B cell (primary cell): ENCODE measurements at regions not wholly inside any gene's neighbourhood (a gene's known extent, or its start where the extent isn't known, plus 50 kb on each side); places are given as distances from the start of the nearest gene placed in this dataset.

Experiments used
- ATAC-seq: fragments of 200-7000 bp; cut with Tn5 transposase; one replicate; pipeline ENCODE4 v1.10.0; 2021; ENCODE audit warnings: low read depth, mild to moderate bottlenecking, moderate number of reproducible peaks, moderate library complexity
- CTCF ChIA-PET: fragments of 350-600 bp; sonication (Branson Sonifier 250); formaldehyde crosslinking; loops from one replicate; lab custom pipeline; 2021; ENCODE audit warnings: antibody characterized with exemption, inconsistent platforms; lab: Charles Lee
- POLR2A ChIA-PET: fragments of 350-600 bp; sonication (Branson Sonifier 250); formaldehyde crosslinking; loops from one replicate; lab custom pipeline; 2021; ENCODE audit warnings: antibody characterized with exemption; lab: Charles Lee
- DNase-seq: peaks from one replicate; pipeline ENCODE4 v3.0.0; 2013
- H2AFZ ChIP-seq: 2 replicates; pipeline ENCODE4 v1.6.1; 2012; ENCODE audit warnings: mild to moderate bottlenecking, low read depth, low read length; ENCODE audit not compliant: insufficient read depth, poor library complexity, severe bottlenecking
- H3K27ac ChIP-seq, 2 donors: 1 replicate in 1 of 2; 2 replicates in 1 of 2; pipeline ENCODE4 v1.5.1; 2012 to 2013; ENCODE audit warnings: low read length in 2 of 2, mild to moderate bottlenecking in 2 of 2, moderate library complexity in 1 of 2
- H3K27me3 ChIP-seq, 4 experiments: fragments of 200-600 bp in 1 of 4; sonication (generic) in 1 of 4; replicated peaks in 1 of 4; 1 replicate in 2 of 4; 2 replicates in 2 of 4; pipeline versions ENCODE4 v1.6.1 to v1.7.0; 2013 to 2016; ENCODE audit warnings: low read length in 3 of 4, mild to moderate bottlenecking in 2 of 4, mixed read lengths in 1 of 4, moderate library complexity in 1 of 4; ENCODE audit not compliant: insufficient read depth in 4 of 4, control insufficient read depth in 3 of 4; ENCODE audit errors: control extremely low read depth in 1 of 4
- H3K36me3 ChIP-seq, 2 experiments: replicated peaks in 1 of 2; 1 replicate in 1 of 2; 2 replicates in 1 of 2; pipeline versions ENCODE4 v1.6.1 to v1.7.1; 2013; ENCODE audit warnings: low read length in 1 of 2; ENCODE audit not compliant: insufficient read depth in 2 of 2, control insufficient read depth in 1 of 2; ENCODE audit errors: control extremely low read depth in 1 of 2, extremely low read depth in 1 of 2
- H3K4me1 ChIP-seq, 2 donors: fragments of 200-600 bp in 1 of 2; sonication (generic) in 1 of 2; 1 replicate in 1 of 2; 2 replicates in 1 of 2; pipeline versions ENCODE4 v1.5.1 to v1.6.1; 2013 to 2017; ENCODE audit warnings: low read length in 2 of 2; ENCODE audit not compliant: control insufficient read depth in 2 of 2, insufficient read depth in 2 of 2
- H3K4me2 ChIP-seq: replicated peaks from 2 replicates; pipeline ENCODE3; 2012; ENCODE audit warnings: mild to moderate bottlenecking, low read depth, low read length; ENCODE audit not compliant: poor library complexity, severe bottlenecking
- H3K4me3 ChIP-seq, 5 experiments: fragments of 200-600 bp in 1 of 5; sonication (generic) in 1 of 5; 1 replicate in 3 of 5; 2 replicates in 2 of 5; pipeline versions ENCODE4 v1.5.1 to v1.7.0; 2011 to 2016; ENCODE audit warnings: low read length in 4 of 5, mild to moderate bottlenecking in 4 of 5, low read depth in 2 of 5, control low read depth in 1 of 5, moderate library complexity in 1 of 5; ENCODE audit not compliant: insufficient read depth in 1 of 5; ENCODE audit errors: control extremely low read depth in 1 of 5, extremely low read depth in 1 of 5
- H3K79me2 ChIP-seq: fragments of 200-600 bp; sonication (generic); one replicate; pipeline ENCODE4 v1.6.0; 2016; ENCODE audit warnings: low read length; ENCODE audit not compliant: control insufficient read depth, insufficient read depth
- H3K9ac ChIP-seq: fragments of 200-600 bp; sonication (generic); 2 replicates; pipeline ENCODE4 v1.6.1; 2017; ENCODE audit warnings: mild to moderate bottlenecking, low read length, moderate library complexity
- H3K9me3 ChIP-seq, 3 donors: one replicate each; pipeline versions ENCODE4 v1.6.1 to v1.7.1; 2013; ENCODE audit warnings: low read length in 2 of 3; ENCODE audit not compliant: control insufficient read depth in 2 of 3, insufficient read depth in 1 of 3; ENCODE audit errors: control extremely low read depth in 1 of 3
- H4K20me1 ChIP-seq: 2 replicates; pipeline ENCODE4 v1.6.0; 2012; ENCODE audit warnings: mild to moderate bottlenecking, low read length; ENCODE audit not compliant: insufficient read depth, control insufficient read depth, poor library complexity, severe bottlenecking
- H3K27ac Mint-ChIP-seq: one replicate; pipeline ENCODE4 v1.8.0; 2021; ENCODE audit warnings: mixed read lengths
- H3K27me3 Mint-ChIP-seq: one replicate; pipeline ENCODE4 v1.8.0; 2021; ENCODE audit warnings: mixed read lengths
- H3K4me1 Mint-ChIP-seq: one replicate; pipeline ENCODE4 v1.8.0; 2021; ENCODE audit warnings: mixed read lengths
- H3K4me3 Mint-ChIP-seq: one replicate; pipeline ENCODE4 v1.8.0; 2021; ENCODE audit warnings: mixed read lengths
- H3K9me3 Mint-ChIP-seq: one replicate; pipeline ENCODE4 v1.8.0; 2022; ENCODE audit warnings: mixed read lengths; ENCODE audit not compliant: insufficient read depth
- EZH2 ChIP-seq: IDR thresholded peaks from 2 replicates; pipeline ENCODE4 v1.6.1; 2012; ENCODE audit warnings: borderline replicate concordance, low read depth, mild to moderate bottlenecking, moderate library complexity, low read length; ENCODE audit not compliant: insufficient read depth, poor library complexity, severe bottlenecking
- WGBS: methylation state at CpG from one replicate; pipeline ENCODE4 v1.1.5; 2013; ENCODE audit warnings: missing lambda C conversion rate; ENCODE audit not compliant: insufficient coverage; 5-methylcytosine and 5-hydroxymethylcytosine counted together
- intact Hi-C: fragments of 100-400 bp; cut with micrococcal nuclease; formaldehyde crosslinking; loops from one replicate; pipeline ENCODE4 v1.10.0; 2022
- TF ChIP-seq, protein P1 (sequence below): fragments of 200-600 bp; IDR thresholded peaks from one replicate; pipeline ENCODE4 v1.8.0; 2022; ENCODE audit warnings: antibody characterized with exemption, mild to moderate bottlenecking

DNA sequence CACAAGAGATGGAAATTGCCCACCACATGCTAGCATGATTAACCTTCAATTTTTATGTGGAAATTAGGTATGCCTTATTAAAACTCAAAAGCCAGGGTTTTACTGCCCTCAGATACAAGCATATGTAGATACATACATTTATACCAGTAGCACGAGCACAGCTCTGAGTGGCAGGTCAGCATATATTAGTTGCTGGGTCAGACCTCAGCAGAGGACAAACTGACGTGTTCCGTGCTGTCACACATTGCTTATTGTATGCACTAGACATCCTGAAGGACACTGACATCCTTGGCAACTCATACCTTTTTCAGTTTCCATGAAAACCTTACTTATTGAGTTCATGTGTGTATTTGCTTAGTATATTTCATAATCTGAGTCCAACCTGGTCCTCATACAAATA is 307.7 kb downstream of the TLE1 start:
- no peaks in the 10 kb centered on the region for H4K20me1 ChIP-seq
- H3K27me3 ChIP-seq: no peaks in the 10 kb centered on the region
- no peak overlapping the region for H3K9ac ChIP-seq
- H3K9me3 ChIP-seq: no peaks in the 10 kb centered on the region
- H3K4me3 ChIP-seq: no peak overlapping the region
- H2AFZ ChIP-seq: no peak overlapping the region
- Mint-ChIP-seq H3K9me3 (no peaks in the 10 kb centered on the region), H3K4me1 (no peaks in the 10 kb centered on the region), H3K27me3 (peaks cover 7% of the 10 kb centered on the region), H3K4me3 (no peak overlapping the region), H3K27ac (no peak overlapping the region)
- no peaks in the 10 kb centered on the region for H3K36me3 ChIP-seq
- TF ChIP-seq EZH2: no peak
- 63% methylated on average over 1 of the region's 3 CpGs for WGBS
- ATAC-seq (no peak), DNase-seq (no peak)
- intact Hi-C loops: no loop called here
- no peaks in the 10 kb centered on the region for H3K4me1 ChIP-seq
- POLR2A ChIA-PET: no interaction called here
- CTCF ChIA-PET: no interaction called here
- no peak overlapping the region for H3K27ac ChIP-seq
- no peak overlapping the region for H3K4me2 ChIP-seq
- H3K79me2 ChIP-seq: no peaks in the 10 kb centered on the region

DNA sequence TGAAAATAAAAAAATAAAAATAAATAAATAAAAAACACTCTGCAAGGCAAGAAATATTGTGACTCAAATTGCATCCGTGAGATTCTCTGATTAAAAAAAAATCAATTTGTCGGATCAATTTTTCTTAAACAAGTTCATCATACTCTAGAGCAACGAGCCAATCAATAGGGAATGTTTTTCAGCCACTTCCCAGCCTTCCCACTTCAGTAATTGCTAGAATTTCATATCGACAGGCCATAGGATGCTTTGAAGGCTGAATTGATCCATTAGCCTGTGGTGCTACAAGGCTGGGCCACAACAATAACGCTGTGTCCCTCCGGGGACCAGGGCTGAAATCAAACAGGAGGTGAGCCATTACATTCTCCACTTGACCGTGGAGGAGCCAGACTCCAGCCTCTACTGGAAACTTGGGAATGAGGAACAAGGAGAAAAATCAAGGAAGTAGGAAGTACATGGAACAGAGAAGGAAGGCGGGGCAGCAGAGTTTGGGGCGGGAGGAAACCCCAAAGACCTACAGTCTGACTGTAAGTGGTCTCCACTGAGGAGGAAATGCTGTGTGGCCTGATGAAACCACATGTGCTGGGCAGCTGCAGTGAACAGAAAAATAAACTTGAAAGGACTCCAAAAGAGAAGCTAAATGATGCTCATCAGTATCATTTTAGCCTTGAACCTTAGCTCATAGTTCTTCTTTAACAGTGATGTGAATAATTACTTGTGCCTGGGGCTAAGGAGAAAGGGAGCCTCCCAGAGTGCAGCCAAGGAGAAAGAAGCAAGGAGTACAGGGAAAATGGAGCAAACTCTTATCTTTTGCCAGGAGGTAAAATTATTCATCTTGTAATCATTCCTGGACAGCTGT is 308.6 kb downstream of the TLE1 start:
- DNase-seq (no peak), ATAC-seq (no peak)
- no peak overlapping the region for H2AFZ ChIP-seq
- H4K20me1 ChIP-seq: no peaks in the 10 kb centered on the region
- H3K4me3 Mint-ChIP-seq: no peak overlapping the region
- H3K9me3 Mint-ChIP-seq: no peaks in the 10 kb centered on the region
- H3K27ac ChIP-seq: no peak overlapping the region
- no peak overlapping the region for H3K4me3 ChIP-seq
- H3K9ac ChIP-seq: no peak overlapping the region
- no peaks in the 10 kb centered on the region for H3K36me3 ChIP-seq
- no peaks in the 10 kb centered on the region for H3K27me3 ChIP-seq
- no peaks in the 10 kb centered on the region for H3K79me2 ChIP-seq
- intact Hi-C loops: no loop called here
- H3K27ac Mint-ChIP-seq: no peak overlapping the region
- no peak overlapping the region for H3K4me2 ChIP-seq
- no peaks in the 10 kb centered on the region for H3K4me1 Mint-ChIP-seq
- H3K27me3 Mint-ChIP-seq: peaks cover 4% of the 10 kb centered on the region
- TF ChIP-seq EZH2: no peak
- TF ChIP-seq, protein P1, sequence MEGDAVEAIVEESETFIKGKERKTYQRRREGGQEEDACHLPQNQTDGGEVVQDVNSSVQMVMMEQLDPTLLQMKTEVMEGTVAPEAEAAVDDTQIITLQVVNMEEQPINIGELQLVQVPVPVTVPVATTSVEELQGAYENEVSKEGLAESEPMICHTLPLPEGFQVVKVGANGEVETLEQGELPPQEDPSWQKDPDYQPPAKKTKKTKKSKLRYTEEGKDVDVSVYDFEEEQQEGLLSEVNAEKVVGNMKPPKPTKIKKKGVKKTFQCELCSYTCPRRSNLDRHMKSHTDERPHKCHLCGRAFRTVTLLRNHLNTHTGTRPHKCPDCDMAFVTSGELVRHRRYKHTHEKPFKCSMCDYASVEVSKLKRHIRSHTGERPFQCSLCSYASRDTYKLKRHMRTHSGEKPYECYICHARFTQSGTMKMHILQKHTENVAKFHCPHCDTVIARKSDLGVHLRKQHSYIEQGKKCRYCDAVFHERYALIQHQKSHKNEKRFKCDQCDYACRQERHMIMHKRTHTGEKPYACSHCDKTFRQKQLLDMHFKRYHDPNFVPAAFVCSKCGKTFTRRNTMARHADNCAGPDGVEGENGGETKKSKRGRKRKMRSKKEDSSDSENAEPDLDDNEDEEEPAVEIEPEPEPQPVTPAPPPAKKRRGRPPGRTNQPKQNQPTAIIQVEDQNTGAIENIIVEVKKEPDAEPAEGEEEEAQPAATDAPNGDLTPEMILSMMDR: no peak
- ChIA-PET POLR2A (no interaction called here), CTCF (no interaction called here)
- no peaks in the 10 kb centered on the region for H3K4me1 ChIP-seq
- WGBS: 72% methylated on average over 9 of the region's 9 CpGs
- no peaks in the 10 kb centered on the region for H3K9me3 ChIP-seq
